Muscle of back (tissue), 3 donors: ENCODE measurements at regions not wholly inside any gene's neighbourhood (a gene's known extent, or its start where the extent isn't known, plus 50 kb on each side); places are given as distances from the start of the nearest gene placed in this dataset.
"Not testable (repeated sequence)": the region's sequence is repeated elsewhere in the genome, so short reads cannot be mapped to it uniquely, and the experiment has no call there.

Source experiments
- DNase-seq, 3 donors: peaks; one replicate each; pipeline versions ENCODE4 v3.0.0 to v3.0.0-alpha.2; 2013

GRCh38 chr21:6060054-6060681 lies 4461.2 kb upstream of the TPTE start:
- not testable (repeated sequence) for DNase-seq

GRCh38 chr21:6066320-6066985 lies 4454.9 kb upstream of the TPTE start:
- not testable (repeated sequence) for DNase-seq

- DNase-seq = not testable (repeated sequence)
Measured at GRCh38 chr21:6068098-6068831, 4453.1 kb upstream of the TPTE start.

GRCh38 chr21:6070213-6070612 lies 4451.2 kb upstream of the TPTE start:
- not testable (repeated sequence) for DNase-seq

- DNase-seq = not testable (repeated sequence)
Measured at GRCh38 chr21:6072691-6073090, 4448.7 kb upstream of the TPTE start.

GRCh38 chr21:6073993-6074705 lies 4447.2 kb upstream of the TPTE start:
- DNase-seq = not testable (repeated sequence)

- DNase-seq = not testable (repeated sequence)
Measured at GRCh38 chr21:6074935-6075334, 4446.4 kb upstream of the TPTE start.

GRCh38 chr21:6075627-6076208 lies 4445.7 kb upstream of the TPTE start:
- not testable (repeated sequence) for DNase-seq

GRCh38 chr21:6077358-6077757 lies 4444.0 kb upstream of the TPTE start:
- DNase-seq = not testable (repeated sequence)

GRCh38 chr21:6078902-6079301 lies 4442.5 kb upstream of the TPTE start:
- not testable (repeated sequence) for DNase-seq

GRCh38 chr21:6080941-6081655 lies 4440.3 kb upstream of the TPTE start:
- not testable (repeated sequence) for DNase-seq

GRCh38 chr21:6082166-6082565 lies 4439.2 kb upstream of the TPTE start:
- not testable (repeated sequence) for DNase-seq

GRCh38 chr21:6083574-6084120 lies 4437.7 kb upstream of the TPTE start:
- not testable (repeated sequence) for DNase-seq

- not testable (repeated sequence) for DNase-seq
Measured at GRCh38 chr21:6086038-6086437, 4435.3 kb upstream of the TPTE start.

GRCh38 chr21:6087579-6088178 lies 4433.7 kb upstream of the TPTE start:
- DNase-seq = not testable (repeated sequence)

GRCh38 chr21:6090286-6090908 lies 4431.0 kb upstream of the TPTE start:
- not testable (repeated sequence) for DNase-seq

GRCh38 chr21:6091335-6092027 lies 4429.9 kb upstream of the TPTE start:
- not testable (repeated sequence) for DNase-seq

GRCh38 chr21:6092401-6092800 lies 4429.0 kb upstream of the TPTE start:
- DNase-seq = not testable (repeated sequence)

- not testable (repeated sequence) for DNase-seq
Measured at GRCh38 chr21:6093419-6093818, 4428.0 kb upstream of the TPTE start.
